ENCODE measurements at regions not wholly inside any gene's neighbourhood (a gene's known extent, or its start where the extent isn't known, plus 50 kb on each side); places are given as distances from the start of the nearest gene placed in this dataset.

DNA sequence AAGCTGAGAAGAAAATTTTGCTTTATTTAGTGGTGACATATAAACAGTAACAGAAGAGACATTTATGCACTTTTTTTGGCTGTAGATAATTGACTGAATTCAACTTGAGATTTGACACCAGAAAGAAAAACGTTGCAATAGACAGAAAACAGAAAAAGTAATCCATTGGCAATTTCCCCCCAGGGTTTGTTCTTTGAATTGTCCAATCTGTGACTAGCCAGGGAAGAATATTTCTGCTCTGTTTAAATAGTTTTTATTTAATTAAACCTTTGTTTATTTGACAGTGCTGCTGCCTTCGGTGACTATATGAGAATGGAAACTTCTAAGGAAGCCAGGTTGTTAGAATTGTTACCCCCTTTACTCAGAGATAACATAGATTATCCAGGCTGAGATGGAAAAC lies 210.6 kb downstream of the DEPDC1B start:
- H3K27ac Mint-ChIP-seq: peak overlapping the region; percentile 62 to 83 (median 67)
- no peaks in the 10 kb centered on the region for H3K9me3 Mint-ChIP-seq
- TF ChIP-seq, protein P1, sequence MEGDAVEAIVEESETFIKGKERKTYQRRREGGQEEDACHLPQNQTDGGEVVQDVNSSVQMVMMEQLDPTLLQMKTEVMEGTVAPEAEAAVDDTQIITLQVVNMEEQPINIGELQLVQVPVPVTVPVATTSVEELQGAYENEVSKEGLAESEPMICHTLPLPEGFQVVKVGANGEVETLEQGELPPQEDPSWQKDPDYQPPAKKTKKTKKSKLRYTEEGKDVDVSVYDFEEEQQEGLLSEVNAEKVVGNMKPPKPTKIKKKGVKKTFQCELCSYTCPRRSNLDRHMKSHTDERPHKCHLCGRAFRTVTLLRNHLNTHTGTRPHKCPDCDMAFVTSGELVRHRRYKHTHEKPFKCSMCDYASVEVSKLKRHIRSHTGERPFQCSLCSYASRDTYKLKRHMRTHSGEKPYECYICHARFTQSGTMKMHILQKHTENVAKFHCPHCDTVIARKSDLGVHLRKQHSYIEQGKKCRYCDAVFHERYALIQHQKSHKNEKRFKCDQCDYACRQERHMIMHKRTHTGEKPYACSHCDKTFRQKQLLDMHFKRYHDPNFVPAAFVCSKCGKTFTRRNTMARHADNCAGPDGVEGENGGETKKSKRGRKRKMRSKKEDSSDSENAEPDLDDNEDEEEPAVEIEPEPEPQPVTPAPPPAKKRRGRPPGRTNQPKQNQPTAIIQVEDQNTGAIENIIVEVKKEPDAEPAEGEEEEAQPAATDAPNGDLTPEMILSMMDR (IDR thresholded peaks at IDR 0.05; ENCODE audit: unreplicated experiment in 3 of 3): no peak
- no peak overlapping the region for H3K4me3 Mint-ChIP-seq
- no peaks in the 10 kb centered on the region for H3K36me3 Mint-ChIP-seq (ENCODE audit: low read depth)
- peaks cover 18% of the 10 kb centered on the region for H3K4me1 Mint-ChIP-seq
- H3K27me3 Mint-ChIP-seq (ENCODE audit: low read depth): no peaks in the 10 kb centered on the region

DNA sequence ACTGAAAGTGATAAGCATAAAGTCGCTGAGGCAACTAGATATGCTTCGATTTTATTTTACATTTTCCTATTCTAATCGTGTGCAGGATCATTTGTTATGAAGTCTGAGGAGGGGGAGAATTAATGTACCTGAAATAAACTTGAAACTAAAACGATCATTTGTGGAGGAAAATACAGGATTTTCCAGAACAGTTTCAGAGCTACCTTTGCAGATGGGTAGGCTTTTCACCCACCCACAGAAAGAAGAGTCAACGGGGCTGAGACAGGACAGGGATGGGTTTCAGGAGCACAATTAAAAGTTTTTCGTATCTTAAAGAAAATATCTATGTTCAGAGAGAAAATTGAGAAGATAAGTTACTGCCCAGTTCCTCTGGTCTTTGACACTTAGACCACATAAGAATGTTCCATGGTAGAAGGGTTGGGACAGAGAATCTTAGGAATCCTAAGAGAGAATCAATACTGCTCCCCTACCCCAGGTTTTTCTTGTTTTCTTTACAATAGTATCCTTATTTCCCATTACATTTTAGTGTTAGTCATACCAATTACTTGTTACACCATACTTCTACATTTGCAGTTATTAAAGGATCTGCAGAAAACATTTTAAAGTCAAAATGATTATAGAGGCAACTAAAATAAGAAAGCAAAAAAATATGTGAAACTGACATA lies 211.4 kb downstream of the DEPDC1B start:
- no peaks in the 10 kb centered on the region for H3K36me3 Mint-ChIP-seq (ENCODE audit: low read depth)
- H3K4me1 Mint-ChIP-seq: peaks cover 18% of the 10 kb centered on the region
- H3K9me3 Mint-ChIP-seq: no peaks in the 10 kb centered on the region
- H3K27me3 Mint-ChIP-seq (ENCODE audit: low read depth): no peaks in the 10 kb centered on the region
- peak overlapping the region; percentile 37 to 65 (median 57) for H3K4me3 Mint-ChIP-seq
- H3K27ac Mint-ChIP-seq: peak overlapping the region; percentile 55 to 83 (median 62)
- TF ChIP-seq, protein P1 (IDR thresholded peaks at IDR 0.05; ENCODE audit: unreplicated experiment in 3 of 3): no peak

DNA sequence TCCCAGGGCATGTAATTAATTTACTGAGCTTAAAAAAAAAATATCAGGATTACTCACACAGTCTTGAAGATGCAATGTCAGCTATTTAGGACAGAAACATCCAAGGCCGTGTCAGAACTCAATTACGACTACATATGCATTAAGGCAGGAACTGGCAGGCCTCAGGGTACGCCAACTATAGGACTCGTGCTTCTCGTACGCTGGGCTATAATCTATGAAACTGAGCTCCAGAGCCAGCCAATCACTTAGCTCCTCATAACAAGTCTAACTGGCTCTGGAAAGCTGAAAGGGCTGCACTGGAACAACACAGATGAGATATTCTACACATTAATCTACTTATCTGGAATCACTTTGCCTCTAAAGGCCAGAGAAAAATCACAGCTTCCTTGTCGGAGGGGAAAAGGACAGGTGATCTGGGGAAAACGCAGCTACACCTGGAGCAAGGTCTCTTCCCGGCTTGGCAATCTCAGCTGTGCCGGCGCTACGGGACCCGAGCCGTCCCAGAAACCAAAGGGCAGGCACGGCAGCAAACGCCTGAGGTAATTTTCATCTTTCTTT lies 212.0 kb downstream of the DEPDC1B start:
- Mint-ChIP-seq H3K9me3 (no peaks in the 10 kb centered on the region), H3K27me3 (ENCODE audit: low read depth) (no peaks in the 10 kb centered on the region), H3K36me3 (ENCODE audit: low read depth) (no peaks in the 10 kb centered on the region), H3K4me3 (peak overlapping the region; percentile 37 to 65 (median 57)), H3K4me1 (peaks cover 18% of the 10 kb centered on the region), H3K27ac (peak overlapping the region; percentile 23 to 83 (median 62))
- TF ChIP-seq, protein P1 (IDR thresholded peaks at IDR 0.05; ENCODE audit: unreplicated experiment in 3 of 3): no peak

DNA sequence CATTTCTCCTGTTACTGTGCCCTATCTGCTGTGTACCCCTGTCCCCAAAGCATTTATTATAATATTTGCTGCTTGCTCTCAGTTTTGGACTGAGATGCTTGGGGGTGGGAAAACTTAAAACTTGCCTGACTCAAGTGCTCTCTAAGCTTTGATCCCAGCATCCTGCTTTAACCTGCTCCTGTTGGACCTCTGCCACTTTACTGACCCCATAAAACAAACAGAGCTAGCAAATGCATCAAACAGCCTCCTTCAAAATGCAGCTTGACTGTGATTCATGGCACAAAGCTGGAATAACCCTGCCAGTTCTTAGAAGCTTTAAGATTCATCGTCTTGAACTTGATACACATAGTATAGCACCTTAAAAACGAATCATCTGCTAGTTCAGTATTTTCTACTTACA lies 212.5 kb downstream of the DEPDC1B start:
- Mint-ChIP-seq H3K9me3 (no peaks in the 10 kb centered on the region), H3K27ac (peak overlapping the region; percentile 23 to 83 (median 62)), H3K4me1 (peaks cover 18% of the 10 kb centered on the region), H3K27me3 (ENCODE audit: low read depth) (no peaks in the 10 kb centered on the region), H3K36me3 (ENCODE audit: low read depth) (no peaks in the 10 kb centered on the region), H3K4me3 (peak overlapping the region in 2 of 3 experiments; percentile 37 to 65)
- TF ChIP-seq, protein P1 (IDR thresholded peaks at IDR 0.05; ENCODE audit: unreplicated experiment in 3 of 3): no peak

DNA sequence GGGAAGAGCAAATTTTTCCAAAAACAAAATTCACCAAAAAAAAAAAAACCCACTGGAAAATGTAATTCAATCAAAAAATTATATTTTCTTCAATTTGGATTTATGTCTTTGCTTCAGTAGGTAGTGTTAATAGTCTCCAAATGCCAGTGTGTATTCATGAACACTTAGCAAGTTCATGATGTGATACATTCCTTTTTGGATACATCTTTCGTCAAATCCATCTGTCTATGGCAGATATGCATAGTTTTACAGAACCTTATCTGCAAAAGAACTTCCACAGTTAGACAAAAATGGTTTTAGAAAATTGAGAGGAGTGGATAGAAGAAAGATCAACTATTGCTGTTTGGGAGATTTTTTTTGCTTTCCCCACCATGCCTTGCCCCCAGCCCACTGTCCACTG lies 214.6 kb downstream of the DEPDC1B start:
- H3K27me3 Mint-ChIP-seq (ENCODE audit: low read depth): no peaks in the 10 kb centered on the region
- no peaks in the 10 kb centered on the region for H3K9me3 Mint-ChIP-seq
- no peak overlapping the region for H3K4me3 Mint-ChIP-seq
- peaks cover 18% of the 10 kb centered on the region for H3K4me1 Mint-ChIP-seq
- H3K27ac Mint-ChIP-seq: no peak overlapping the region
- H3K36me3 Mint-ChIP-seq (ENCODE audit: low read depth): no peaks in the 10 kb centered on the region
- TF ChIP-seq, protein P1 (IDR thresholded peaks at IDR 0.05; ENCODE audit: unreplicated experiment in 3 of 3): no peak

DNA sequence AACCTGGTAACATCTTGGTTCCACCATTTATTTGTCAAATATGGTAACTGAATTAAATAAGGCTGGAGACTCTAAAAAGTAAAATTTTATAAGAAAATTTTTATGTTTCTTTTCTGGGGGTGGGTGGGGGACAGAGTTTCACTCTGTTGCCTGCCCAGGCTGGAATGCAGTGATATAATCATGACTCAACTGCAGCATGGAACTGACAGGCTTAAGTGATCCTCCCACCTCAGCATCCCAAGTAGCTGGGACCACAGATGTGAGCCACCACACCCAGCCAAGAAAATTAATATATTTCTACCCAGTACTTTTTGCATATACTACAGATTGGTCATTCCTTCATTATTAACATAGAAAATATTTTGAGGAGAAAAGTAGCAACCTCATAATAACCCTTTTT lies 216.9 kb downstream of the DEPDC1B start:
- Mint-ChIP-seq H3K9me3 (peaks cover 5% of the 10 kb centered on the region), H3K4me1 (peaks cover 12% of the 10 kb centered on the region), H3K4me3 (no peak overlapping the region), H3K36me3 (ENCODE audit: low read depth) (no peaks in the 10 kb centered on the region), H3K27me3 (ENCODE audit: low read depth) (no peaks in the 10 kb centered on the region), H3K27ac (no peak overlapping the region)
- TF ChIP-seq, protein P1 (IDR thresholded peaks at IDR 0.05; ENCODE audit: unreplicated experiment in 3 of 3): no peak
